Caco-2 (cell line): ENCODE measurements at regions not wholly inside any gene's neighbourhood (a gene's known extent, or its start where the extent isn't known, plus 50 kb on each side); places are given as distances from the start of the nearest gene placed in this dataset.

ENCODE experiments used
- BruUV-seq: library from RNA; stranded (reverse); fragments of 400-500 nt; replicated peaks from 2 replicates; lab custom pipeline; 2021; lab: Mats Ljungman, UMichigan
- CTCF ChIA-PET: fragments of 300-600 bp; sonication (Branson Sonifier 250); formaldehyde crosslinking; loops from one replicate; lab custom pipeline; 2022; ENCODE audit warnings: antibody characterized with exemption; lab: Charles Lee
- POLR2A ChIA-PET: fragments of 300-600 bp; sonication (Branson Sonifier 250); formaldehyde crosslinking; loops from one replicate; lab custom pipeline; 2022; ENCODE audit warnings: antibody characterized with exemption; lab: Charles Lee
- DNase-seq, 2 experiments: peaks; one replicate each; pipeline versions ENCODE4 v3.0.0 to v3.0.0-alpha.2; 2020 to 2022
- H3K27me3 ChIP-seq: replicated peaks from 2 replicates; pipeline ENCODE4 v1.6.0; 2011; ENCODE audit warnings: low read length; ENCODE audit not compliant: control insufficient read depth, insufficient read depth
- H3K36me3 ChIP-seq: 2 replicates; pipeline ENCODE4 v1.5.1; 2011; ENCODE audit warnings: low read length; ENCODE audit not compliant: control insufficient read depth, insufficient read depth
- H3K4me1 ChIP-seq: fragments of 250-450 bp; sonication (Bioruptor Pico); 2 replicates; pipeline ENCODE4 v1.5.1; 2020; ENCODE audit warnings: mild to moderate bottlenecking
- H3K4me3 ChIP-seq: 2 replicates; pipeline ENCODE4 v1.5.1; 2011; ENCODE audit warnings: low read depth, mild to moderate bottlenecking, control low read depth, low read length
- H3K9me3 ChIP-seq: fragments of 250-450 bp; sonication (Bioruptor Pico); 2 replicates; pipeline ENCODE4 v1.5.1; 2020; ENCODE audit warnings: mild to moderate bottlenecking, moderate library complexity
- H3K27ac Mint-ChIP-seq: one replicate; pipeline ENCODE4 v1.8.0; 2022; ENCODE audit warnings: mixed read lengths; ENCODE audit not compliant: unreplicated experiment
- H3K27me3 Mint-ChIP-seq: one replicate; pipeline ENCODE4 v1.8.0; 2022; ENCODE audit warnings: mixed read lengths; ENCODE audit not compliant: insufficient read depth, unreplicated experiment
- H3K36me3 Mint-ChIP-seq: one replicate; pipeline ENCODE4 v1.8.0; 2022; ENCODE audit warnings: mild to moderate bottlenecking, mixed read lengths; ENCODE audit not compliant: insufficient read depth, unreplicated experiment
- H3K4me1 Mint-ChIP-seq: one replicate; pipeline ENCODE4 v1.8.0; 2022; ENCODE audit warnings: low read depth, mixed read lengths; ENCODE audit not compliant: unreplicated experiment
- H3K4me3 Mint-ChIP-seq: one replicate; pipeline ENCODE4 v1.8.0; 2022; ENCODE audit warnings: mild to moderate bottlenecking, moderate library complexity, mixed read lengths; ENCODE audit not compliant: unreplicated experiment
- H3K9me3 Mint-ChIP-seq: one replicate; pipeline ENCODE4 v1.8.0; 2022; ENCODE audit warnings: mixed read lengths; ENCODE audit not compliant: unreplicated experiment
- intact Hi-C: fragments of 100-400 bp; cut with micrococcal nuclease; formaldehyde crosslinking; loops from one replicate; pipeline ENCODE4 v1.10.0; 2022; ENCODE audit not compliant: unreplicated experiment
- TF ChIP-seq, protein P1 (sequence below), 2 experiments: fragments of 200-600 bp in 1 of 2; IDR thresholded peaks; 1 replicate in 1 of 2; 2 replicates in 1 of 2; pipeline versions ENCODE4 v1.5.1 to v1.8.0; 2011 to 2022; ENCODE audit warnings: antibody characterized with exemption in 1 of 2, control low read depth in 1 of 2, inconsistent platforms in 1 of 2, low read depth in 1 of 2, low read length in 1 of 2, mild to moderate bottlenecking in 1 of 2, moderate library complexity in 1 of 2; ENCODE audit not compliant: insufficient read depth in 1 of 2, severe bottlenecking in 1 of 2, unreplicated experiment in 1 of 2

DNA sequence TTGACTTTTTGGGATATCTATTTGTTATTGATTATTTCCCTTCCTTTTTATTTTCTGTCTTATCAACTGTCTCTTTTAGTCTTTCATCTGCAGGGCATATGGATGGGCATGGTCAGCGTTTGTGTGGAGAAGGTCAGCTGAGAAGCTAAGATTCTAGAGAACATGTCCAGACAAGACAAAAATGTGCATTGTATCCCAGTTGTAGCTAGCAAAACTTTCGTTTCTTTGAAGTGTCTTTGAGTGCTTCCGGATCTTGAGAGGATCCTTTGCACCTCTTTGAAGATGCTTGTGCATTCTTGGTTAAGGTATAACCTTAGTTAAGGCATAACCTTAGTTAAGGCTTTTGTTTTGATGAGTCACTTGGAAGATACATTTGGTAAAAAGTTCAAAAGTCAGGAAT, 329.9 kb upstream of the LRRC4C start:
- DNase-seq = no peak
- TF ChIP-seq, protein P1, sequence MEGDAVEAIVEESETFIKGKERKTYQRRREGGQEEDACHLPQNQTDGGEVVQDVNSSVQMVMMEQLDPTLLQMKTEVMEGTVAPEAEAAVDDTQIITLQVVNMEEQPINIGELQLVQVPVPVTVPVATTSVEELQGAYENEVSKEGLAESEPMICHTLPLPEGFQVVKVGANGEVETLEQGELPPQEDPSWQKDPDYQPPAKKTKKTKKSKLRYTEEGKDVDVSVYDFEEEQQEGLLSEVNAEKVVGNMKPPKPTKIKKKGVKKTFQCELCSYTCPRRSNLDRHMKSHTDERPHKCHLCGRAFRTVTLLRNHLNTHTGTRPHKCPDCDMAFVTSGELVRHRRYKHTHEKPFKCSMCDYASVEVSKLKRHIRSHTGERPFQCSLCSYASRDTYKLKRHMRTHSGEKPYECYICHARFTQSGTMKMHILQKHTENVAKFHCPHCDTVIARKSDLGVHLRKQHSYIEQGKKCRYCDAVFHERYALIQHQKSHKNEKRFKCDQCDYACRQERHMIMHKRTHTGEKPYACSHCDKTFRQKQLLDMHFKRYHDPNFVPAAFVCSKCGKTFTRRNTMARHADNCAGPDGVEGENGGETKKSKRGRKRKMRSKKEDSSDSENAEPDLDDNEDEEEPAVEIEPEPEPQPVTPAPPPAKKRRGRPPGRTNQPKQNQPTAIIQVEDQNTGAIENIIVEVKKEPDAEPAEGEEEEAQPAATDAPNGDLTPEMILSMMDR (IDR thresholded peaks at IDR 0.05; ENCODE audit: insufficient read depth in 1 of 2, low read depth in 1 of 2, low read length in 1 of 2, severe bottlenecking in 1 of 2, unreplicated experiment in 1 of 2) = no peak
- CTCF ChIA-PET = no interaction called here
- H3K4me1 ChIP-seq = no peaks in the 10 kb centered on the region
- no peaks in the 10 kb centered on the region for H3K36me3 ChIP-seq
- H3K9me3 ChIP-seq = peaks cover 4% of the 10 kb centered on the region; the same call in 1 of the 2 replicates
- intact Hi-C loops = no loop called here
- Mint-ChIP-seq H3K27me3 (no peaks in the 10 kb centered on the region), H3K27ac (no peak overlapping the region), H3K36me3 (no peaks in the 10 kb centered on the region), H3K4me3 (no peak overlapping the region), H3K9me3 (no peaks in the 10 kb centered on the region), H3K4me1 (no peaks in the 10 kb centered on the region)
- POLR2A ChIA-PET = no interaction called here
- BruUV-seq = no TSS peak
- no peaks in the 10 kb centered on the region for H3K27me3 ChIP-seq
- no peak overlapping the region for H3K4me3 ChIP-seq

DNA sequence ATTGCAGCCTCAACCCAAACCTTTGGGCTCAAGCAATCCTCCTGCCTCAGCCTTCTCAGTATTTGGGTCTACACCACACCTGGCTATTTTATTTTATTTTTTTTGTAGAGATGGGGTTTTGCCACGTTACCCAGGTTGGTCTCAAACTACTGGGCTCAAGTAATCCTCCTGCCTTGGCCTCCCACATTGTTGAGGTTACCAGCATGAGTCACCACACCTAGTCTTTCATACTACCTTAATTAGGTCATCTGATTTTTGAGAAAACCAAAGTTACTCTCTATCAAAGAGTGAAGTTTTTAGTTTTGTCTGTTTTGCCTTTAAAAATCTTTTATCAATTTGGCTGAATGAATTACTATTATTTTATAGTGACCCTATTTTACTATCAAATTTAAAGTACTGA, 335.6 kb upstream of the LRRC4C start:
- Histone ChIP-seq H3K9me3 (peaks cover 4% of the 10 kb centered on the region; the same call in 1 of the 2 replicates), H3K4me1 (no peaks in the 10 kb centered on the region), H3K27me3 (no peaks in the 10 kb centered on the region), H3K4me3 (no peak overlapping the region), H3K36me3 (no peaks in the 10 kb centered on the region)
- no TSS peak for BruUV-seq
- DNase-seq = no peak
- TF ChIP-seq, protein P1 (IDR thresholded peaks at IDR 0.05; ENCODE audit: insufficient read depth in 1 of 2, low read depth in 1 of 2, low read length in 1 of 2, severe bottlenecking in 1 of 2, unreplicated experiment in 1 of 2) = no peak
- Mint-ChIP-seq H3K4me3 (no peak overlapping the region), H3K27me3 (no peaks in the 10 kb centered on the region), H3K36me3 (no peaks in the 10 kb centered on the region), H3K27ac (no peak overlapping the region), H3K4me1 (no peaks in the 10 kb centered on the region), H3K9me3 (peaks cover 9% of the 10 kb centered on the region)
- ChIA-PET CTCF (no interaction called here), POLR2A (no interaction called here)
- intact Hi-C loops = no loop called here

DNA sequence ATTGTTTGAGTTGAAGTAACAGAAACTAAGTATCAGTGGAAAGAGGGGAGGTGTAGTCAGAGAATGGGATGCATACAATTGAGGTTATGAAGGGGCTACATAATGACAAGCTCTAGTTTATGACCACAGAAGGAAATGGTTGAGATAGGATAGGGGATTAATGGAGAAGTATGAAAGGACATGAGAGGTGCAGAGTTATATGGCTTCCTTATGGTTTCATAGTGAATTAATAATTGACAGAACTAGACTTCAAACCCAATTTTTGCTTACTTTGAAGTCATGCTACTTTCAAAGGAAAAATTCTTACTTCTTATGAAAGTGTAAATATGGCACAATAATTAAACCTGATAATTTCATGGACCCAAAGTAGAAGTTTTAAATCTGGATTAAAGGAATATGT, 340.3 kb upstream of the LRRC4C start:
- 0 out of 2 replicates have a peak, but pooled peaks cover 4% of the 10 kb centered on the region for H3K9me3 ChIP-seq
- CTCF ChIA-PET = no interaction called here

More for the DNA sequence above, 340.3 kb upstream of the LRRC4C start:
- Histone ChIP-seq H3K4me3 (no peak overlapping the region), H3K36me3 (no peaks in the 10 kb centered on the region), H3K27me3 (no peaks in the 10 kb centered on the region), H3K4me1 (no peaks in the 10 kb centered on the region)
- POLR2A ChIA-PET = no interaction called here
- Mint-ChIP-seq H3K9me3 (peaks cover 11% of the 10 kb centered on the region), H3K4me3 (no peak overlapping the region), H3K4me1 (no peaks in the 10 kb centered on the region), H3K27ac (no peak overlapping the region), H3K36me3 (no peaks in the 10 kb centered on the region), H3K27me3 (no peaks in the 10 kb centered on the region)
- TF ChIP-seq, protein P1 (IDR thresholded peaks at IDR 0.05; ENCODE audit: insufficient read depth in 1 of 2, low read depth in 1 of 2, low read length in 1 of 2, severe bottlenecking in 1 of 2, unreplicated experiment in 1 of 2) = no peak
- no TSS peak for BruUV-seq
- DNase-seq = no peak
- intact Hi-C loops = no loop called here
